Gastroesophageal sphincter (tissue), 4 donors: ENCODE measurements at regions not wholly inside any gene's neighbourhood (a gene's known extent, or its start where the extent isn't known, plus 50 kb on each side); places are given as distances from the start of the nearest gene placed in this dataset.

Source experiments
- ATAC-seq: fragments of 150-250 bp; one replicate; pipeline ENCODE4 v1.9.1; 2016; ENCODE audit warnings: mild to moderate bottlenecking, moderate library complexity
- H3K27ac ChIP-seq, 4 donors: fragments of 200-600 bp; sonication (generic) in 3 of 4; 1 replicate in 3 of 4; 2 replicates in 1 of 4; pipeline ENCODE4 v1.5.1; 2016 to 2019
- H3K27me3 ChIP-seq: fragments of 200-600 bp; sonication (generic); one replicate; pipeline ENCODE4 v1.5.1; 2019
- H3K36me3 ChIP-seq, 2 donors: fragments of 200-600 bp; sonication (generic); one replicate each; pipeline ENCODE4 v1.5.1; 2019; ENCODE audit warnings: control low read depth in 1 of 2
- H3K4me1 ChIP-seq, 3 donors: fragments of 200-600 bp; sonication (generic); 1 replicate in 2 of 3; 2 replicates in 1 of 3; pipeline ENCODE4 v1.5.1; 2016 to 2019; ENCODE audit warnings: control low read depth in 2 of 3
- H3K4me3 ChIP-seq, 2 donors: fragments of 200-600 bp; sonication (generic); one replicate each; pipeline ENCODE4 v1.5.1; 2019; ENCODE audit warnings: mild to moderate bottlenecking in 1 of 2, moderate library complexity in 1 of 2
- H3K9me3 ChIP-seq, 3 donors: fragments of 200-600 bp; sonication (generic); one replicate each; pipeline ENCODE4 v1.5.1; 2017 to 2019; ENCODE audit warnings: control low read depth in 2 of 3
- CTCF ChIP-seq, 4 experiments: fragments of 200-600 bp in 2 of 4; fragments of 450-650 bp in 2 of 4; sonication (generic) in 1 of 4; IDR thresholded peaks; one replicate each; pipeline ENCODE4 v1.5.1; 2017 to 2019; ENCODE audit warnings: antibody characterized with exemption in 4 of 4, mild to moderate bottlenecking in 2 of 4, moderate library complexity in 2 of 4
- EP300 ChIP-seq: sonication (generic); formaldehyde crosslinking; IDR thresholded peaks from one replicate; pipeline ENCODE4 v1.6.1; 2017; ENCODE audit warnings: antibody characterized with exemption, mild to moderate bottlenecking
- POLR2A ChIP-seq, 2 donors: fragments of 450-650 bp; IDR thresholded peaks; one replicate each; pipeline ENCODE4 v1.6.1; 2017; ENCODE audit warnings: antibody characterized with exemption in 2 of 2, mild to moderate bottlenecking in 2 of 2, moderate library complexity in 1 of 2
- POLR2AphosphoS5 ChIP-seq: sonication (generic); formaldehyde crosslinking; IDR thresholded peaks from one replicate; pipeline ENCODE4 v1.6.1; 2017; ENCODE audit warnings: antibody characterized with exemption
- WGBS, 2 donors: methylation state at CpG; one replicate each; pipeline ENCODE4 v1.1.5; 2018; ENCODE audit warnings: low coverage in 1 of 2; 5-methylcytosine and 5-hydroxymethylcytosine counted together

- Histone ChIP-seq H3K4me3 (no peak overlapping the region), H3K27me3 (no peaks in the 10 kb centered on the region), H3K27ac (no peak overlapping the region), H3K36me3 (no peaks in the 10 kb centered on the region), H3K9me3 (no peaks in the 10 kb centered on the region), H3K4me1 (no peaks in the 10 kb centered on the region)
- no peak for ATAC-seq
- TF ChIP-seq POLR2A (IDR thresholded peaks at IDR 0.05) = no peak
- TF ChIP-seq EP300 = no peak
- no peak for TF ChIP-seq POLR2AphosphoS5
- TF ChIP-seq CTCF (IDR thresholded peaks at IDR 0.05) = no peak
Observed at GRCh38 chr6:65799389-65799788, 92.4 kb upstream of the EYS start.

GRCh38 chr6:65798280-65799014, 91.4 kb upstream of the EYS start:
- no peaks in the 10 kb centered on the region for H3K27me3 ChIP-seq
- no peak overlapping the region for H3K27ac ChIP-seq
- WGBS, 2 donors = 88 to 90% methylated on average over 3 of the region's 3 CpGs
- no peaks in the 10 kb centered on the region for H3K4me1 ChIP-seq
- TF ChIP-seq CTCF (IDR thresholded peaks at IDR 0.05) (no peak), EP300 (no peak), POLR2AphosphoS5 (no peak), POLR2A (IDR thresholded peaks at IDR 0.05) (no peak)
- ATAC-seq = no peak
- no peaks in the 10 kb centered on the region for H3K36me3 ChIP-seq
- no peaks in the 10 kb centered on the region for H3K9me3 ChIP-seq
- no peak overlapping the region for H3K4me3 ChIP-seq

GRCh38 chr6:65790666-65791065, 83.6 kb upstream of the EYS start:
- H3K27ac ChIP-seq = no peak overlapping the region
- H3K36me3 ChIP-seq = no peaks in the 10 kb centered on the region
- no peak for ATAC-seq
- 50 to 55% methylated on average over 1 of the region's 1 CpG for WGBS, 2 donors
- no peaks in the 10 kb centered on the region for H3K27me3 ChIP-seq
- H3K9me3 ChIP-seq = no peaks in the 10 kb centered on the region
- H3K4me3 ChIP-seq = no peak overlapping the region
- no peaks in the 10 kb centered on the region for H3K4me1 ChIP-seq
- TF ChIP-seq POLR2AphosphoS5 (no peak), CTCF (IDR thresholded peaks at IDR 0.05) (no peak), POLR2A (IDR thresholded peaks at IDR 0.05) (no peak), EP300 (no peak)

- no peaks in the 10 kb centered on the region for H3K4me1 ChIP-seq
- 93 to 98% methylated on average over 3 to 13 of the region's 34 CpGs for WGBS, 2 donors
- TF ChIP-seq POLR2A (IDR thresholded peaks at IDR 0.05) = no peak
- TF ChIP-seq CTCF (IDR thresholded peaks at IDR 0.05) = no peak
- TF ChIP-seq POLR2AphosphoS5 = no peak
- TF ChIP-seq EP300 = no peak
- no peak overlapping the region for H3K27ac ChIP-seq
- no peak for ATAC-seq
- no peaks in the 10 kb centered on the region for H3K27me3 ChIP-seq
- H3K4me3 ChIP-seq = no peak overlapping the region
- H3K9me3 ChIP-seq = no peaks in the 10 kb centered on the region
- H3K36me3 ChIP-seq = no peaks in the 10 kb centered on the region
Observed at GRCh38 chr6:65787787-65788186, 80.8 kb upstream of the EYS start.

- no peaks in the 10 kb centered on the region for H3K9me3 ChIP-seq
- H3K27me3 ChIP-seq = no peaks in the 10 kb centered on the region
- ATAC-seq = no peak
- no peak overlapping the region for H3K27ac ChIP-seq
- H3K36me3 ChIP-seq = no peaks in the 10 kb centered on the region
- 86% methylated on average over 5 of the region's 8 CpGs; no CpG with 5 or more reads in 1 of the 2 donors for WGBS, 2 donors
- TF ChIP-seq CTCF (IDR thresholded peaks at IDR 0.05) (no peak), POLR2AphosphoS5 (no peak), EP300 (no peak), POLR2A (IDR thresholded peaks at IDR 0.05) (no peak)
- H3K4me3 ChIP-seq = no peak overlapping the region
- no peaks in the 10 kb centered on the region for H3K4me1 ChIP-seq
Observed at GRCh38 chr6:65786815-65787214, 79.8 kb upstream of the EYS start.
